Upper lobe of left lung (tissue), 6 donors: ENCODE measurements at regions not wholly inside any gene's neighbourhood (a gene's known extent, or its start where the extent isn't known, plus 50 kb on each side); places are given as distances from the start of the nearest gene placed in this dataset.
A peak's percentile ranks its signal among the peaks of the same experiment; 100 is the strongest.

Source experiments
- ATAC-seq, 2 donors: fragments of 200-7000 bp; cut with Tn5 transposase; one replicate each; pipeline ENCODE4 v1.9.1; 2022; ENCODE audit warnings: mild to moderate bottlenecking in 2 of 2, moderate library complexity in 2 of 2; ENCODE audit not compliant: low FRiP score in 2 of 2
- DNase-seq, 2 donors: peaks; one replicate each; pipeline ENCODE4 v3.0.0-alpha.2; 2019 to 2020
- H3K27ac ChIP-seq, 4 donors: fragments of 200-600 bp; sonication (generic); one replicate each; pipeline ENCODE4 v1.5.1; 2016 to 2019
- H3K27me3 ChIP-seq, 4 donors: fragments of 200-600 bp; sonication (generic); one replicate each; pipeline ENCODE4 v1.5.1; 2017 to 2019
- H3K36me3 ChIP-seq, 4 donors: fragments of 200-600 bp; sonication (generic); one replicate each; pipeline ENCODE4 v1.5.1; 2016 to 2019
- H3K4me1 ChIP-seq, 4 donors: fragments of 200-600 bp; sonication (generic); one replicate each; pipeline ENCODE4 v1.5.1; 2018 to 2019
- H3K4me3 ChIP-seq, 4 donors: fragments of 200-600 bp; sonication (generic); one replicate each; pipeline ENCODE4 v1.5.1; 2017 to 2019; ENCODE audit warnings: mild to moderate bottlenecking in 2 of 4, moderate library complexity in 1 of 4
- H3K9me3 ChIP-seq, 4 donors: fragments of 200-600 bp; sonication (generic); one replicate each; pipeline ENCODE4 v1.5.1; 2018 to 2019
- CTCF ChIP-seq, 6 experiments: fragments of 450-650 bp in 4 of 6; fragments of 200-600 bp in 2 of 6; sonication (generic) in 2 of 6; IDR thresholded peaks; one replicate each; pipeline ENCODE4 v1.5.1; 2016 to 2019; ENCODE audit warnings: antibody characterized with exemption in 6 of 6
- EP300 ChIP-seq, 4 donors: sonication (generic); formaldehyde crosslinking; IDR thresholded peaks; one replicate each; pipeline ENCODE4 v1.5.1; 2017; ENCODE audit warnings: antibody characterized with exemption in 4 of 4, control low read depth in 2 of 4
- POLR2A ChIP-seq, 4 donors: fragments of 450-650 bp; IDR thresholded peaks; one replicate each; pipeline ENCODE4 v1.5.1; 2016 to 2017; ENCODE audit warnings: antibody characterized with exemption in 4 of 4, mild to moderate bottlenecking in 2 of 4
- POLR2AphosphoS5 ChIP-seq, 2 donors: sonication (generic); formaldehyde crosslinking; IDR thresholded peaks; one replicate each; pipeline ENCODE4 v1.5.1; 2017; ENCODE audit warnings: antibody characterized with exemption in 2 of 2
- whole genome bisulfite sequencing, 2 donors: methylation state at CpG; one replicate each; pipeline ENCODE4 v1.1.5; 2017 to 2018; 5-methylcytosine and 5-hydroxymethylcytosine counted together
- donor health status: DM: no; HTN: no; CAD: no; lungs with moderate emphysema.
- donor health status: DM: no; HTN: yes; CAD: no; lungs with severe emphysema.

- no peak overlapping the region for H3K27ac ChIP-seq
- no peaks in the 10 kb centered on the region for H3K27me3 ChIP-seq
- peaks cover 14 to 30% (median 19%) of the 10 kb centered on the region in 4 donors for H3K4me1 ChIP-seq
- DNase-seq: no peak
- H3K9me3 ChIP-seq: peaks cover 0 to 3% (median 0%) of the 10 kb centered on the region in 4 donors
- TF ChIP-seq POLR2A (IDR thresholded peaks at IDR 0.05) (no peak), EP300 (IDR thresholded peaks at IDR 0.05) (no peak), POLR2AphosphoS5 (IDR thresholded peaks at IDR 0.05) (no peak), CTCF (IDR thresholded peaks at IDR 0.05) (no peak)
- 10 to 28% methylated on average over 4 of the region's 4 CpGs for WGBS, 2 donors
- no peaks in the 10 kb centered on the region for H3K36me3 ChIP-seq
- H3K4me3 ChIP-seq: no peak overlapping the region
- peak in 1 of 2 donors; percentile 55 for ATAC-seq
Measured at GRCh38 chr2:226652369-226652768, 147.3 kb downstream of the IRS1 start.

- Histone ChIP-seq H3K27ac (peak overlapping the region; percentile 14 to 54 (median 39)), H3K27me3 (no peaks in the 10 kb centered on the region), H3K36me3 (no peaks in the 10 kb centered on the region), H3K9me3 (peaks cover 0 to 3% (median 0%) of the 10 kb centered on the region in 4 donors), H3K4me1 (peaks cover 14 to 25% (median 15%) of the 10 kb centered on the region in 4 donors), H3K4me3 (no peak overlapping the region)
- no peak for TF ChIP-seq CTCF (IDR thresholded peaks at IDR 0.05)
- TF ChIP-seq POLR2AphosphoS5 (IDR thresholded peaks at IDR 0.05): peak; percentile 84 to 92
- peak in 2 of 4 donors; percentile 69 to 81 for TF ChIP-seq EP300 (IDR thresholded peaks at IDR 0.05)
- ATAC-seq (peak; percentile 89 to 92), DNase-seq (peak in 1 of 2 donors; percentile 85)
- WGBS, 2 donors: 8 to 14% methylated on average over 10 to 13 of the region's 13 CpGs
Measured at GRCh38 chr2:226649871-226650660, 149.6 kb downstream of the IRS1 start.

- H3K4me3 ChIP-seq: no peak overlapping the region
- peak overlapping the region in 2 of 4 donors; percentile 31 to 54 for H3K27ac ChIP-seq
- DNase-seq: no peak
- peaks cover 15 to 25% (median 17%) of the 10 kb centered on the region in 4 donors for H3K4me1 ChIP-seq
- H3K9me3 ChIP-seq: peaks cover 0 to 3% (median 0%) of the 10 kb centered on the region in 4 donors
- 97% methylated on average over 10 of the region's 10 CpGs for WGBS, 2 donors
- no peaks in the 10 kb centered on the region for H3K27me3 ChIP-seq
- TF ChIP-seq EP300 (IDR thresholded peaks at IDR 0.05) (no peak), POLR2AphosphoS5 (IDR thresholded peaks at IDR 0.05) (no peak), CTCF (IDR thresholded peaks at IDR 0.05) (no peak), POLR2A (IDR thresholded peaks at IDR 0.05) (no peak)
- ATAC-seq: no peak
- no peaks in the 10 kb centered on the region for H3K36me3 ChIP-seq
Measured at GRCh38 chr2:226649201-226649600, 150.4 kb downstream of the IRS1 start.

GRCh38 chr2:226647621-226648518 is 151.8 kb downstream of the IRS1 start:
- no peak for ATAC-seq
- no peak overlapping the region for H3K4me3 ChIP-seq
- H3K36me3 ChIP-seq: no peaks in the 10 kb centered on the region
- H3K4me1 ChIP-seq: peaks cover 15 to 25% (median 18%) of the 10 kb centered on the region in 4 donors
- TF ChIP-seq CTCF (IDR thresholded peaks at IDR 0.05): no peak
- TF ChIP-seq EP300 (IDR thresholded peaks at IDR 0.05): no peak
- TF ChIP-seq POLR2A (IDR thresholded peaks at IDR 0.05): no peak
- no peak for TF ChIP-seq POLR2AphosphoS5 (IDR thresholded peaks at IDR 0.05)
- 83 to 86% methylated on average over 11 to 24 of the region's 28 CpGs for WGBS, 2 donors
- peaks cover 0 to 3% (median 0%) of the 10 kb centered on the region in 4 donors for H3K9me3 ChIP-seq
- H3K27ac ChIP-seq: no peak overlapping the region
- DNase-seq: peak in 1 of 2 donors; percentile 64
- H3K27me3 ChIP-seq: no peaks in the 10 kb centered on the region
